NCI-H345 treated with DMSO at 0.1 percent for 48 hours (cell line): ENCODE measurements at regions not wholly inside any gene's neighbourhood (a gene's known extent, or its start where the extent isn't known, plus 50 kb on each side); places are given as distances from the start of the nearest gene placed in this dataset.
"Not testable (repeated sequence)": the region's sequence is repeated elsewhere in the genome, so short reads cannot be mapped to it uniquely, and the experiment has no call there.

Experiments used
- DNase-seq: peaks from one replicate; lab custom pipeline; 2025; ENCODE audit not compliant: unreplicated experiment; lab: John Stamatoyannopoulos, UW

DNA sequence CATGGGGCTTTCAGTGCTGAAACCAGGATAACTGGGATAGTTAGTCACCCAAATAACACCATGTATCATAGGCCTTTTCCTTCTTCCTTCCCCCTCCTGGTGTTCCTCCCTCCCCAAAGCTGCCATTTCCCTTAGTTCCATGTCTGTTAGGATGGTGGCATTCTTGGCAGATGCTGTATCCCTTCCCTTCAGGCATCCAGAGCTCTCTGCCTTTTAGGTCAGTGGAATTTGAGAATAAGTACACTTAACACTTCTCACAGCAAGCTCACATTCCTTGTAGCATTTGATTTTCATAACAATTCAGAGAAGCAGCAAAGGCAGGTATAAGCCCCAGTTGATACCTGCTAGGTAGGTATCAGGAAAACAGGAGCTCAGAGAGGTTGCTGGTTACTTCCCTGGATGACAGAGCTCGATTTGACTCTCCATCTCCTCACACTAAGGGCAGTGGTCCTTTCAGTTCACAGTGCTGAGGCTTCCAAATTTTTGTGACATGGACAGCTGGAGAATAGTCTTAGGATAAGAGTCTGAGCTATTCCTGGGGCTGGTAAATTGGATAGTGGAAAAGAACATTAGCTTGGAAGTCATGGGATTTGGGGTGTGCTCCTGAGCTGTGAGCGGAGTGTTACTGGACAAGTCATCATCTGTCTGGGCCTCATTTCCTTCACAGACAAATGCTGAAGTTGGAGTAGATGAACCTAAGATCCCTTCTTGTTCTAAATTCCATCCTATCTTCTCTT is 108.7 kb upstream of the RHOBTB1 start:
- DNase-seq, result no peak

DNA sequence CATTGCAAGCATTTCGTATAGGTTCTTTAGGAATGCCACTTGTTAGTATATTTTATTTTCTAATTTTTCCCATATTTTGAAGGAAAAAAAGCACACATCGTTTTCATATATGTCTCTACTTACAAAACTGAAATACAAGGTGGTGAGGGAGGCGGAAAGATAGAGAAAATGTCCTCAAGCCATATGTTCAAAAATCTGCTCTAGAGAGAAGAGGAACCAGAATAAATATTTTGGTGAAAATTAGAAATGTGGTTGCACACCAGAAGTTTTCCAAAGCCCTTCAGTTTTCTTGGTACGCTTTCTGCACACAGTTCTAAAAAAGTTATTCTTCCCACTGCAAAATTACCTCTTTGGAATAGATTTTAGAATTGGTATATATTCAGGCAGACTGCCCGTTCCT is 107.4 kb upstream of the RHOBTB1 start:
- no peak for DNase-seq

DNA sequence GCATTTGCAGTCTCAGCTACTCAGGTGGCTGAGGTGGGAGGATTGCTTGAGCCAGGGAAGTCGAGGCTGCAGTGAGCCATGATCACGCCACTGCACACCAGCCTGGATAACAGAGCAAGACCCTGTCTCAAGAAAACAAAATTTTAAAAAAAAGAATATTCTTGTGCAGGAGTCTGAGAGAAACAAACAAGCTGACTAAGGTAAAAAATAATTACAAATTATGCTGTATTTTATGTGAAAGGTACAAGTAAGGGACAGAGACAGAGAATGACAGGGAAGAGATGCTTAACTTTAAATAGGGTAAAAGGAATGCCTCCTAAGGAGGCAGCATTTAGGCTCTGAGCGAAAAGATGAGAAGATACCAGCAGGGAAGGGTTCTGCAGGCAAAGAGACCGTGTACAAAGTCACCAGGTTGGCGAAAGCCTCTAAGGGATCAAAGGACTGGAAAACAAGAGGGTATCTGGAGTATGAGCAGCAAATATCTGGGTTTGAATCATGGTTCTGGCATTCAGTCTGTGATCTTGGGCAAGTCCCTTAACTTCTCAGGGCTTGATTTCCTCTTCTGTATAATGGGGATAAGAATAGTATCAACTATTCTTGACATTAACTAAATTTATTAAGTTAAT is 106.2 kb upstream of the RHOBTB1 start:
- DNase-seq, result no peak

DNA sequence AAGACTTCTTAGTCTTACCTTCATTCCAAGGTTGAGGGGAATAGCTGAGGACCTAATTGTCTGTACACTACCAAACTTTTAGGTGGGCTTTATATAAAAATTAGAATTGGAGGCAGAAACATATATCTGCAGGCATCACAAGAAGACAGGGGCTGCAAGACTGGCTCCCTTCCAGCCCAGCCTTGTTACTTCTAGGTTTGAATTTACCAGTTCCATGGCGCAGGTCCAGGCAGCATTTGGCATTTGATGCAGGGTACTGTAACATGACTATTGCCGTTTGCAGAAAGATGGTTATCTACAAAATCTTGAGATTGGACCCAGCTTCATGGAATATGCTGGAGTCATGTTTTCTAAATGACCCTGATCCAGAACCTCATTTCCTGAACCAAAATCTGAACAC is 105.4 kb upstream of the RHOBTB1 start:
- no peak for DNase-seq

DNA sequence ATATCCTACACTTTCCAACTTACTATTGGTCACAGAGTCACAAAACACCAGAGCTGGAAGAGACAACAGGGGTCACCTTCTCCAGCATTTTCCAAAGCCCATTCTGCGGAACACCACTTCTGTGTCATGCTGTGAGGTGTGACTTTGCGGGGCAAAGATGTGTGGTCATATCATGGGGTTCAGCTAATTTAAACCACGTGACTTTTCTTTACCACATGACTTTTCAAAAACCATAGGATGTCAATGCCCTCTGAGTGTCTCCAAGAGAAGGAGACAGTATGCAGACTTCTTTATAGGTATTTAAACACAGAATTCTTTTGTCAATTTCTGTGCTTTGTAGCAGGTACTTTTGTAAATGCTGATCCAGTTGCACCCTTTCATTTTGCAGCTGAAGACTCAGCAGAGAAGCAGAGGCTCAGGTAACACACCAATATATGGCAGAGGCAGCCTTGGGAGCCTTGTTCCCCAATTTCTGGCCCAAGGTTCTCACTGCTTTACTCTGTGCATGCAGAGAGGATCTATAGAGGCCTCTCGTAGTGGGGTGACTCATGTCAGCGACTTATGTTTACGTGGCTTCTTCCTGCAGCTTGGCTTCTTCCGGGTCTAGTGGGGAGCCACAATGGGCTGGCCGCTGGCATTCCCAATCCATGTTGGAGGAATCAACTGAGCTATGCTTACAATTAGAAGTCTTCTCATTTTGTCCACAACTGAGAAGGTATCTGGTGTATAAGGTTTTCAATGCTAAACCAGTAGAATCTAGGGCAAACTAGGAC is 104.0 kb upstream of the RHOBTB1 start:
- DNase-seq, result no peak

DNA sequence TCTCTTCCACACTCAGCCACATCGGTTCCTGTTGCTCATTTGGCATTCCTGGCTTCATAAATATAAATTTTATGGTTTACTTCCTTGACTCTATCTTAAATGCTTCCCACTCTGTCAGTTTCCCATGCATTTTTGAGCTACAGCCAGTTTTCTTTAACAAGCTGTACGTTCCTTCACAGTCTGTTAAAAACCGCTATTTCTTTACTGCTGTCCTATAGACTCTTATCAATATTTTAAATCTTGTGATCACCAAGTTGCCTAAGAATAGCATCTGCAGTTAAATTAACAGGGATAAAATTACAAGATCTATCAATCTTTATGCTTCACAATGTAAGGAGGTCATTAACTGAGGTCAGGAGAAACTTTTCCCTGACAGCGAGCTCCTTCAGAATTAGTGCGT is 103.1 kb upstream of the RHOBTB1 start:
- DNase-seq, result no peak

DNA sequence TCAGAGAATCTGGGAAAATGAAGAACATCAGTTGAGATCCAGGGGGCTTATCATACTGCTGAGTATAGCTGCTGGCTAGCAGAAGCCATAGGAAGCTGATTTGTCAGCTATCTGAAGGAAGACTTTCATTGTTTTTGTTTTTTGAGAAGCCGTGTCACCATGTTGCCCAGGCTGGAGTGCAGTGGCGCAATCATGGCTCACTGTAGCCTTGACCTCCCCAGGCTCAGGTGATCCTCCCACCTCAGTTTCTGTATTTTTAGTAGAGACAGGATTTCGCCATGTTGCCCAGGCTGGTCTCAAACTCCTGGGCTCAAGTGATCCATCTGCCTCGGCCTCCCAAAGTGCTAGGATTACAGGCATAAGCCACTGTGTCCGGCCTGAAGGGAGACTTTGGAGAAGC is 101.5 kb upstream of the RHOBTB1 start:
- not testable (repeated sequence) for DNase-seq

DNA sequence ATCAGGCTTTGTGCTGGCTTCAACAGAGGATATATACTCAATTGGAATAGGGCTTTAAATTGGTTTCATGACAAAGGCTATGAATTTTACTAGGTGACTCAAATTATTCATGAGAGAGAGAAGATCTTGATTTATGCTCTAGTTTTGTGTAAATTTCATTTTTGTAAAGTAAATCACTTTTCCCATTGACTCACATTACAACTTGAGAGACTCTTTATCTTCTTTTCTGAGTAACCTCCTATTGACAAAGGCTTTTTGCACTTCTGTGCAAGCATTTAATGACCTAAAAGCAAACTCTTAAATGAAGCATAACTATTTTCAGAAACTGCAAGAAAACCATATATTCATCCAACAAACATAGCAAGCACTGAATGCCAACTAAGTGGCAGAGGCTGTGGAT is 98.5 kb upstream of the RHOBTB1 start:
- no peak for DNase-seq

DNA sequence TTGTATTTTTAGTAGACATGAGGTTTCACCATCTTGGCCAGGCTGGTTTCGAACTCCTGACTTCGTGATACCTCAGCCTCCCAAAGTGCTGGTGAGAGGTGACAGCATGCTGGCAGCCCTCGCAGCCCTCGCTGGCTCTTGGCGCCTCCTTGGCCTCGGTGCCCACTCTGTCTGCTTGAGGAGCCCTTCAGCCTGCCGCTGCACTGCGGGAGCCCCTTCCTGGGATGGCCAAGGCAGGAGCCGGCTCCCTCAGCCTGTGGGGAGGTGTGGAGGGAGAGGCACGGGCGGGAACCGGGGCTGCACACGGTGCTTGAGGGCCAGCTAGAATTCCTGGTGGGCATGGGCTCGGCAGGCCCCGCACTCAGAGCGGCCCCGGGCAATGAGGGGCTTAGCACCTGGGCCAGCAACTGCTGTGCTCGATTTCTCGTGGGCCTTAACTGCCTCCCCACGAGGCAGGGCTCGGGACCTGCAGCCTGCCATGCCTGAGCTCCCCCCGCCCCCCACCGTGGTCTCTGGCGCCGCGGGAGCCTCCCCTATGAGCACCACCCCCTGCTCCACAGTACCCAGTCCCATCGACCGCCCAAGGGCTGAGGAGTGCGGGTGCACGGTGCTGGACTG is 96.5 kb upstream of the RHOBTB1 start:
- no peak for DNase-seq

DNA sequence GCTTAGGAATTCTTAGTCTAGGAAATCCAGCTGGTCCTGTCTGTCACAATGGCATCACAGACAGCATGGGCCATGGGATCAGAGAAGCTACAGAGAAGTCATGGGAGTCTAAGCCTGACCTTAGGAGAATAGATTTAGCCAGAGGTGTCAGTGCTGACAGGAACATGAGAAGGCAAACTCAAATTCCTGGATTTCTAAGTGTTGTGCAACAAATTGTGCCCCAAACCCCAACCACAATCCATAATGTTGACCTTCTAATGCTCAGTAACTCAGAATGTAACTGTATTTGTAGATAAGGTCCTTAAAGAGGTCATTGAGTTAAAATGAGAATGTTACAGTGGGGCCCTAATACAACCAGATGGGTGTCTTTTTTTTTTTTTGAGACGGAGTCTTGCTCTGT is 95.9 kb upstream of the RHOBTB1 start:
- no peak for DNase-seq

DNA sequence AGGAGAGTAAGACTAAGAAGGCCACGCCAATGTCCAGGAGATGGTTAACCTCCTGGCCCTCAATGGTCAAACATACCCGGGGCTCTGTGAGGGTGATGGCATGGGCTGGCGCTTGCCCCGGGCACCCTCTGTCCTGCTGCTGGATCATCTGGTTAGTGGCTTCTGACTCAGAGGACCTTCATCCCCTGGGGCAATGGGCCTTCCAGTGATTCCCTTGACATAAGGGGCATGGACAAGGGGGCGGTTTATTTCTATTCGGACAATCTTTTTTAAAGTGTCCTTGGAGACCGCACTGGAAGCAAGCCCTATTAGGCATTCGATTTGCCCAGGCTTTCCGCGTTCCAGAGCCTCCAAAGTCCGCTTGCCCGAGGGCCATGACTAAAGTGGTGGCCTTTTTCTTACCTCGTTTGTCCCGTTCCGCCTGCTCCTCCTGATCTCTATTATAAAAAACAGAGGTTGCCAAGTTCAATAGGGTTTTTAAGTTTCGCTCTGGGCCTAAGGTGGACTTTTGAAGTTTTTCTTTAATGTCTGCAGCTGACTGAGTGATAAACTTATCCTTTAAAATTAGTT is 93.4 kb upstream of the RHOBTB1 start:
- DNase-seq, result not testable (repeated sequence)

DNA sequence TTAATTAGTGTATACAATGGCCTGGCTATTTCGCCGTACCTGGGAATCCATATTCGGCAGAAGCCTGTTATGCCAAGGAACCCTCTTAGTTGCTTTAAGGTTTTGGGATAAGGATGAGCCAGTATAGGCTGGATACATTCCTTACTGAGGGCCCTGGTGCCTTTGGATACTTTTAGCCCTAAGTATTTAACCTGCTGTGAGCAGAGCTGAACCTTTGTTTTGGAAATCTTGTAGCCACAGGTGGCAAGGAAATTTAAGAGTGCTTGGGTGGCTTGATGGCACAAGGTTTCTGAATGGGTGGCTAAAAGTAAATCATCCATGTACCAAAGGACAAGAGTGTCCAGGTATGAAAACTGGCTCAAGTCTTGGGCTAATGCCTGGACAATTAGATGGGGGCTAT is 92.2 kb upstream of the RHOBTB1 start:
- DNase-seq, result not testable (repeated sequence)

DNA sequence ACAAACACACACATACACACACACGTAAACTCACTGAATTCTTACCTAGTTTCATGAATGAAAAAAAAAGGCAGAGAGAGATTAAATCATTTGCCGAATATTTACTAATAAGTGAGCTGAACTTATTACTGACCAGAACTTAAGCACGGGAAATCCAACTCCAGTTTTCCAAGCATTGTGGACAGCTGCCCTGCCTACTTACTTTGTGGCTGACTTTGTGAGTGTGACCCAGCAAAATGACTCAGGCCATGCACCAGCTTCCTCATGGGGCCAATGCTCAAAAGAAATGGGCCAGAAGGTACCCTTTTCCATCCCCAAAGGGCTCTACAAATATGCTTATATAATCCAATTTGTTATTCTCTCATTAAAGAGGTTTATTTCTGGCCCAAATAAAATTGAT is 87.4 kb upstream of the RHOBTB1 start:
- DNase-seq, result no peak

DNA sequence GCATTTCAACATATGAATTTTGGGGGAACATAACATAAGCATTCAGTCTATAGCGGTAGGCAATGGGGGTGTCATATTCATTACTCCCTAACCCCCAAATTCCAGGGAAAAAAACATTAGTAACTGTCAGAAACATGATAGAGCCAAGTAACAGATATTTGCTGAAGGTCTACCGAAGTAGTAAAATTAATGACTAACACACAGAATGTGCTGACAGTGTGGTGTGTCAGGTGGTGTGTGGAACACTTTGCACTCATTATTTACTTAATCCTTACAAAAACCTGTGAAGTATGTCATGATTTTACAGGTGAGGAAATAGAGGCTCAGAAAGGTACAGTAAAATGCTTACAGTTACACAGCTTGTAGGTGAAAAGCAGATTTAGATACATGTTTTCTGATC is 85.4 kb upstream of the RHOBTB1 start:
- no peak for DNase-seq

DNA sequence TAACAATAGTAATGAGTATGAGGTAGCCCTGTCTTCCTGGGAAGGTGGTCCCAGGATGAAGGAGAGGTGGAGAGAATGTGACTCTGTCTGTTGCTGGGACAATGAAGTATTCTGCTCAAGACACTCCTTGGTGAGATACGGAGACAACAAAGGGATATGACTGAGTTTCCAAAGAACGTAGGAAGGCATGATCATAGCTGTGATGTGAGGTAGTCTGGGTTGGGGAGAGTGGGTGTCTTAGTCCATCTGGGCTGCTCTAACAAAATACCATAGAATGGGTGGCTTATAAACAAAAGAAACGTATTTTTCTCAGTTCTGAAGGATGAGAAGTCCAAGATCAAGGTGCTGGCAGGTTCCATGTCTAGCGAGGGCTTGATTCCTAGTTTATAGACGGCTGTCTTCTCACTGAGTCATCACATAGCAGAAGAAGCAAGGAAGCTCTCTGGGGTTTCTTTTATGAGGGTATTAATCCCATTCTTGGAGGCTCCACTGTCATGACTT is 84.9 kb upstream of the RHOBTB1 start:
- no peak for DNase-seq

DNA sequence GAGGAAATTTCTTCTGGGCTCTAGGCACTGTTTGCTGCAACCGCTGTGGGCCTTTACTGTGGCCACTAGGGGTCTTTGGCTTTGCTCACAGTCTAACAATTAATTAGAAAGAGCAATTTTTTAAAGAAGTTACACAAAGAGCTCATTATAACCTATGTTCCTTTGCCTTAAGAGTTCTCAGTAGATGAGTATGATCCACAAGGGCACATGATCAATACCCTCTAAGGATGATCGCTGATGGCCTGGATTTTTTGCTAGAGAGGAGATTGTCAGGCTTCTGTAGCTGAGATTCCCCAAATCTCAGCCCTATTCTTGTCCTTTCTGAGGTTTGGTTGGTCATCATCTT is 80.8 kb upstream of the RHOBTB1 start:
- DNase-seq, result no peak

DNA sequence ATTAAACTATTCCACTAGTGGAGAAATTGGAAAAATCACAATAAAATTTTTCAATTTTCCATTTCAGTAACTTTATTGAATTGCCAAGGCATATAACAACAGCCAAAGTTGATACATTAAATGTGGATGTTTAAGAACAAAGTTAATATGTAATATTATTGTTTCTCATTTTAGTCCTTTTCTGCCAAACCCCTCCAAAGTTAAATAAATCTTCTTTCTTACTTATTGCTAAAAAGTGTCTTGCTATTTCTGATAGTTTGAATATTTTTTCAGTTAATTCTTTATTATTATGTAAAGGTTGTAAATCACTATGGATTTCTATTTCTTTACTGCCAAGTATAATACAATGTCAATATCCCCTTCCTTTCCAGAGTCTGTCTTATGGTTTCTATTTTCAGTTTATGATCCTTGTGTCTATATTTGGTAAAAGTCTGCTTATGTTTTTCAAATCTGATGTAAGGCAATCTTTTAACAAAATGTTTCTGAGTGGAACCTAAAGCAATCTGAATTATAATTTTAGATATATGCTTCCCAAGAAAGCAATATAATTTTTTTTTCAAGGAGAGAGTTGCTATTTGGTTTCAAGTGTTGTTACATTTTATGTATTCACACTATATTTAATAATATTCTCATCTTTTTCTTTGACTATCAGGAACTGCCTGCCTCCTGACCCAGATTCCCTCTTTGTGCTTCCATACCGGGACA is 80.3 kb upstream of the RHOBTB1 start:
- DNase-seq, result no peak

DNA sequence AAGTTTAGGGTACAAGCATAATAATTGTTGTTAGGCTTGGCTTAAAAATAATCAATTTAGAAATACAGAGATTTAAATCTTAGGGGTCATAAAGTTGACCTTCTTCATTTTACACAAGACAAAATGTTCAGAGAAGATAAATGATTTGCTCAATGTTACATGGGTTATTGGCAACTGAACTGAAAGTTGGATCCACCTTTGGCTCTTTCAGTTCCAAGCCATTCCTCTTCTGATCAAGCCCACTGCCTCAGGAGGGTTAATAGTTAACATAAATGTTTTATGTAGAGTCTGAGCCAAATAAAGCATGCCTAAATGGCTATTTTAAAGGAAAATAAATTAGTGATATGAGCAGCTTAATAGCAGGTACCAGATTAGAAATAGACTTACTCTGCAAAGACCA is 79.1 kb upstream of the RHOBTB1 start:
- DNase-seq, result no peak

DNA sequence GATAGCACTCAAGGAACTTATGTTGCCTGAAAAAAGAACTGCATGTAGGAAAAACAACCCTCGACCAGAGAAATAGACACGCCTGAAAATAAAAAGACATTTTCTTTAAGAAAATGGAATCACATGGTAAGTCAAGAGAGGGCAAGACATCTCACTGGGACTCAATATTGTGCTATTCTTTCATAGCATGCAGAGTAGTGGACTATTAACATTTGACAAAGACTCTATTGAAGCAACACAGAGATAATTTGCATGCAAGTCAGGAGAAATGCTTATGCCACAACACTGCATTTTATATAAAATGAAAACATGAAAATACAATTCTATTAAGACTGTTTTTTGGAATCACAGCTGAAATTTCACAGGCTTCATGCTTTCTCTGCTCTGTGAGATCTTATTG is 77.9 kb upstream of the RHOBTB1 start:
- DNase-seq, result no peak

DNA sequence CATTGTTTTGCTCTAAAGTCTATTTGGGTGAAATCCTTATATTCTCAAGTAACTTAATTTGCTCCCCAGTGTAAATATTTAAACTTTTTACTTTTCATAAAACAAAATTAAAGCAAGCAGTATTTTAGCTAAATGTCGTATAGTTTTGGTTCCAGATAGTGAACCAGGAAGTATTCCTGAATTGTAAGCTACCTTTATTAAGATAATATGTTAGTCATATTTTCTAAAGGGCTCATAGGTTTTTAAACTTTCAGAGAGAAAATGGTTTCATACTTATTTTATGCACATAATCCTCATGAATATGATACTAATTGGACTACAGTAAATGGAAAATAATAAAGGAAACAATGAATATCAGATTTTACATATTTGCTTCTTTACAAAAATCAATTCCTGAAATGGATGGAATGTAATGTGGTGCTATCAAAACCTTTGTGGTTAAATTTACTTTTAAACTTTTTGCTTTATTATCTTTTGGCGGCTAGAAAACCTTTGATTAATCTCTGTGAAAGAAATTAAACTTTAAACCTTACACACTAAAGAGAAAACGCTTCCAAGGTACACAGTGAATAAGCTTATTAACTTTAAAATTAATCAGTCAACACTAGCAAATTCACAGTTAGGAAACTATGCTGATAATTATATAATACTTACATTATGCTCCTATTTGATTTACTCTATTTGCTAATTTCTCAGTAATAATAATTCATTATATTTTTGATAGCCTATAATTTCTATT is 76.6 kb upstream of the RHOBTB1 start:
- no peak for DNase-seq
